Lung (tissue), 11 donors: ENCODE measurements at regions not wholly inside any gene's neighbourhood (a gene's known extent, or its start where the extent isn't known, plus 50 kb on each side); places are given as distances from the start of the nearest gene placed in this dataset.
"Not testable (repeated sequence)": the region's sequence is repeated elsewhere in the genome, so short reads cannot be mapped to it uniquely, and the experiment has no call there.

Source experiments
- ATAC-seq: fragments of 200-7000 bp; cut with Tn5 transposase; one replicate; pipeline ENCODE4 v1.9.1; 2020; ENCODE audit warnings: moderate number of reproducible peaks; ENCODE audit not compliant: insufficient read depth, low FRiP score
- DNase-seq, 3 donors: peaks; one replicate each; pipeline ENCODE4 v3.0.0-alpha.2; 2013 to 2017
- H3K27ac ChIP-seq, 2 donors: one replicate each; pipeline ENCODE4 v1.5.1; 2013; ENCODE audit warnings: mild to moderate bottlenecking in 2 of 2, moderate library complexity in 2 of 2, control low read depth in 1 of 2, inconsistent platforms in 1 of 2, low read depth in 1 of 2, low read length in 1 of 2
- H3K27me3 ChIP-seq, 3 donors: one replicate each; pipeline ENCODE4 v1.5.1; 2013; ENCODE audit warnings: low read length in 2 of 3; ENCODE audit not compliant: control insufficient read depth in 3 of 3, insufficient read depth in 3 of 3
- H3K36me3 ChIP-seq, 4 donors: one replicate each; pipeline ENCODE4 v1.5.1; 2013; ENCODE audit warnings: low read length in 4 of 4, mild to moderate bottlenecking in 1 of 4, moderate library complexity in 1 of 4; ENCODE audit not compliant: control insufficient read depth in 4 of 4, insufficient read depth in 4 of 4
- H3K4me1 ChIP-seq, 5 donors: one replicate each; pipeline ENCODE4 v1.5.1; 2013; ENCODE audit warnings: low read length in 5 of 5, mild to moderate bottlenecking in 2 of 5, moderate library complexity in 1 of 5; ENCODE audit not compliant: control insufficient read depth in 5 of 5, insufficient read depth in 5 of 5
- H3K4me3 ChIP-seq: one replicate; pipeline ENCODE4 v1.5.1; 2013; ENCODE audit warnings: mild to moderate bottlenecking, control low read depth, moderate library complexity
- H3K9ac ChIP-seq, 2 donors: one replicate each; pipeline ENCODE4 v1.5.1; 2013; ENCODE audit warnings: low read length in 2 of 2, control low read depth in 1 of 2; ENCODE audit not compliant: insufficient read depth in 1 of 2
- H3K9me3 ChIP-seq, 4 donors: one replicate each; pipeline ENCODE4 v1.5.1; 2013; ENCODE audit warnings: low read length in 3 of 4, mild to moderate bottlenecking in 1 of 4, moderate library complexity in 1 of 4; ENCODE audit not compliant: control insufficient read depth in 4 of 4, insufficient read depth in 3 of 4
- CTCF ChIP-seq: IDR thresholded peaks from 2 replicates; pipeline ENCODE4 v1.5.1; 2012; ENCODE audit warnings: mild to moderate bottlenecking; ENCODE audit errors: control extremely low read depth, extremely low read depth
- WGBS, 2 donors: extraction: QIAGEN DNeasy Blood & Tissue Kit; methylation state at CpG; one replicate each; pipeline ENCODE4 v1.1.7; 2013; 5-methylcytosine and 5-hydroxymethylcytosine counted together
- donor health status: control.
- donor health status: control.
- donor health status: Bipolar disorder and iron deficiency.
- donor health status: healthy.
- donor health status: DM: yes; HTN: yes; CAD: no.

- Histone ChIP-seq H3K4me3 (no peak overlapping the region), H3K36me3 (no peaks in the 10 kb centered on the region), H3K4me1 (peaks cover 0 to 21% (median 10%) of the 10 kb centered on the region in 5 donors), H3K9me3 (no peaks in the 10 kb centered on the region), H3K9ac (peak overlapping the region in 1 of 2 donors; percentile 66), H3K27ac (no peak overlapping the region), H3K27me3 (no peaks in the 10 kb centered on the region)
- 40 to 59% methylated on average over 2 of the region's 2 CpGs for WGBS, 2 donors
- DNase-seq (peak; percentile 82 to 96 (median 94)), ATAC-seq (no peak)
- TF ChIP-seq CTCF, result no peak
These were observed 119.7 kb upstream of the SPATA31C2 start for GRCh38 chr9:88258024-88258423.

- peaks cover 0 to 8% (median 2%) of the 10 kb centered on the region in 4 donors for H3K9me3 ChIP-seq
- H3K27me3 ChIP-seq, result no peaks in the 10 kb centered on the region
- peaks cover 0 to 21% (median 10%) of the 10 kb centered on the region in 5 donors for H3K4me1 ChIP-seq
- ATAC-seq (no peak), DNase-seq (no peak)
- WGBS, 2 donors, result 87 to 88% methylated on average over 7 of the region's 7 CpGs
- TF ChIP-seq CTCF, result no peak
- no peak overlapping the region for H3K9ac ChIP-seq
- no peak overlapping the region for H3K4me3 ChIP-seq
- no peaks in the 10 kb centered on the region for H3K36me3 ChIP-seq
- no peak overlapping the region for H3K27ac ChIP-seq
These were observed 117.9 kb upstream of the SPATA31C2 start for GRCh38 chr9:88256216-88256615.

- not testable (repeated sequence) for H3K9me3 ChIP-seq, H3K27me3 ChIP-seq, H3K27ac ChIP-seq, H3K36me3 ChIP-seq, H3K9ac ChIP-seq, ATAC-seq, H3K4me3 ChIP-seq
- WGBS, 2 donors, result 26 to 28% methylated on average over 4 of the region's 4 CpGs
- peaks cover 0 to 21% (median 10%) of the 10 kb centered on the region in 5 donors for H3K4me1 ChIP-seq
- peak in 2 of 3 donors; percentile 12 to 35 for DNase-seq
These were observed 117.5 kb upstream of the SPATA31C2 start for GRCh38 chr9:88255806-88256205.

GRCh38 chr9:88251903-88252302 lies 113.6 kb upstream of the SPATA31C2 start:
- Histone ChIP-seq H3K27ac (no peak overlapping the region), H3K36me3 (no peaks in the 10 kb centered on the region), H3K27me3 (no peaks in the 10 kb centered on the region), H3K9me3 (peaks cover 0 to 8% (median 2%) of the 10 kb centered on the region in 4 donors), H3K4me1 (peaks cover 0 to 9% (median 2%) of the 10 kb centered on the region in 5 donors), H3K9ac (no peak overlapping the region), H3K4me3 (no peak overlapping the region)
- ATAC-seq (no peak), DNase-seq (no peak)
- WGBS, 2 donors, result 96 to 100% methylated on average over 1 of the region's 1 CpG
- TF ChIP-seq CTCF, result no peak
